HG02610 (cell line): ENCODE measurements at regions not wholly inside any gene's neighbourhood (a gene's known extent, or its start where the extent isn't known, plus 50 kb on each side); places are given as distances from the start of the nearest gene placed in this dataset.

Experiments used
- ATAC-seq: cut with Tn5 transposase; IDR thresholded peaks from one replicate; pipeline ENCODE4 v1.9.1; 2021; ENCODE audit warnings: mild to moderate bottlenecking, moderate library complexity; ENCODE audit not compliant: unreplicated experiment

- ATAC-seq = no peak
Measured at GRCh38 chr15:38164061-38164460, 88.6 kb upstream of the SPRED1 start.

- no peak for ATAC-seq
Measured at GRCh38 chr15:38164507-38164906, 88.1 kb upstream of the SPRED1 start.

- ATAC-seq = no peak
Measured at GRCh38 chr15:38168467-38169070, 84.1 kb upstream of the SPRED1 start.

GRCh38 chr15:38171973-38172372 is 80.7 kb upstream of the SPRED1 start:
- ATAC-seq = no peak

GRCh38 chr15:38174691-38175090 is 77.9 kb upstream of the SPRED1 start:
- ATAC-seq = no peak

- peak; percentile 97 for ATAC-seq
Measured at GRCh38 chr15:38176155-38176554, 76.5 kb upstream of the SPRED1 start.

GRCh38 chr15:38176691-38177090 is 75.9 kb upstream of the SPRED1 start:
- ATAC-seq = no peak

- ATAC-seq = no peak
Measured at GRCh38 chr15:38182900-38183299, 69.7 kb upstream of the SPRED1 start.

- ATAC-seq = no peak
Measured at GRCh38 chr15:38186507-38186906, 66.1 kb upstream of the SPRED1 start.

- ATAC-seq = no peak
Measured at GRCh38 chr15:38187630-38188313, 64.9 kb upstream of the SPRED1 start.

- ATAC-seq = no peak
Measured at GRCh38 chr15:38189671-38190295, 62.9 kb upstream of the SPRED1 start.

GRCh38 chr15:38190501-38190900 is 62.1 kb upstream of the SPRED1 start:
- ATAC-seq = no peak

- no peak for ATAC-seq
Measured at GRCh38 chr15:38192496-38192895, 60.1 kb upstream of the SPRED1 start.

GRCh38 chr15:38193496-38193895 is 59.1 kb upstream of the SPRED1 start:
- no peak for ATAC-seq

GRCh38 chr15:38195191-38195901 is 57.3 kb upstream of the SPRED1 start:
- no peak for ATAC-seq

- ATAC-seq = no peak
Measured at GRCh38 chr15:38196076-38196475, 56.6 kb upstream of the SPRED1 start.

GRCh38 chr15:38197553-38197952 is 55.1 kb upstream of the SPRED1 start:
- ATAC-seq = no peak

- ATAC-seq = no peak
Measured at GRCh38 chr15:38201714-38202113, 50.9 kb upstream of the SPRED1 start.

- no peak for ATAC-seq
Measured at GRCh38 chr15:38202361-38202760, 50.3 kb upstream of the SPRED1 start.
